Mammary epithelial cell (primary cell): ENCODE measurements at regions not wholly inside any gene's neighbourhood (a gene's known extent, or its start where the extent isn't known, plus 50 kb on each side); places are given as distances from the start of the nearest gene placed in this dataset.

Experiments
- CTCF ChIP-seq, 2 donors: IDR thresholded peaks in 1 of 2; conservative IDR thresholded peaks in 1 of 2; 2 replicates each; pipeline ENCODE4 v1.5.1; 2011 to 2012; ENCODE audit warnings: inconsistent platforms in 2 of 2, low read length in 2 of 2, mild to moderate bottlenecking in 2 of 2, control low read depth in 1 of 2, low read depth in 1 of 2; ENCODE audit not compliant: insufficient read depth in 1 of 2; ENCODE audit errors: extremely low read depth in 1 of 2
- EZH2 ChIP-seq: IDR thresholded peaks from 2 replicates; pipeline ENCODE4 v1.6.1; 2012; ENCODE audit warnings: low read length, inconsistent platforms, borderline replicate concordance

GRCh38 chr4:26181616-26182015 lies 139.2 kb upstream of the RBPJ start:
- TF ChIP-seq CTCF (conservative IDR thresholded peaks at IDR 0.05 in 1 of 2, IDR thresholded peaks at IDR 0.05 in 1 of 2; ENCODE audit: extremely low read depth in 1 of 2, insufficient read depth in 1 of 2, low read depth in 1 of 2, low read length in 2 of 2) (no peak), EZH2 (no peak)
